Astrocyte (in vitro differentiated cells and primary cell): ENCODE measurements at regions not wholly inside any gene's neighbourhood (a gene's known extent, or its start where the extent isn't known, plus 50 kb on each side); places are given as distances from the start of the nearest gene placed in this dataset.

Source experiments
- DNase-seq: peaks from one replicate; pipeline ENCODE4 v3.0.0-alpha.2; 2010; ENCODE audit warnings: low read depth
- FAIRE-seq: peaks from 2 replicates; lab custom pipeline; 2011; peaks lifted over from hg19 to GRCh38; lab: Jason Lieb, UNC
- H2AFZ ChIP-seq: 2 replicates; pipeline ENCODE4 v1.6.0; 2012; ENCODE audit warnings: low read depth, low read length, inconsistent platforms
- H3K27ac ChIP-seq: 2 replicates; pipeline ENCODE4 v1.5.1; 2011; ENCODE audit warnings: low read depth, low read length, inconsistent platforms
- H3K27me3 ChIP-seq: 2 replicates; pipeline ENCODE4 v1.6.0; 2011; ENCODE audit warnings: low read length, inconsistent platforms; ENCODE audit not compliant: insufficient read depth
- H3K36me3 ChIP-seq: 2 replicates; pipeline ENCODE4 v1.5.1; 2011; ENCODE audit warnings: low read length, inconsistent platforms; ENCODE audit not compliant: insufficient read depth
- H3K4me1 ChIP-seq: 2 replicates; pipeline ENCODE4 v1.5.1; 2011; ENCODE audit warnings: low read length, inconsistent platforms; ENCODE audit not compliant: insufficient read depth
- H3K4me2 ChIP-seq: 2 replicates; pipeline ENCODE4 v1.6.0; 2012; ENCODE audit warnings: low read length, inconsistent platforms
- H3K4me3 ChIP-seq: 2 replicates; pipeline ENCODE4 v1.5.1; 2011; ENCODE audit warnings: low read depth, mild to moderate bottlenecking, low read length, inconsistent platforms; ENCODE audit not compliant: insufficient read depth
- H3K79me2 ChIP-seq: 2 replicates; pipeline ENCODE4 v1.6.0; 2012; ENCODE audit warnings: mild to moderate bottlenecking, low read length, inconsistent platforms; ENCODE audit not compliant: insufficient read depth
- H3K9ac ChIP-seq: 2 replicates; pipeline ENCODE4 v1.6.0; 2012; ENCODE audit warnings: mild to moderate bottlenecking, low read length, inconsistent platforms
- H3K9me3 ChIP-seq: 2 replicates; pipeline ENCODE4 v1.5.1; 2012; ENCODE audit warnings: low read depth, mild to moderate bottlenecking, low read length, inconsistent platforms; ENCODE audit not compliant: insufficient read depth
- H4K20me1 ChIP-seq: 2 replicates; pipeline ENCODE4 v1.6.0; 2012; ENCODE audit warnings: low read length, inconsistent platforms; ENCODE audit not compliant: insufficient read depth
- H3K27ac Mint-ChIP-seq: one replicate; pipeline ENCODE4 v1.8.0; 2021; ENCODE audit warnings: mild to moderate bottlenecking, mixed read lengths; ENCODE audit not compliant: unreplicated experiment
- H3K27me3 Mint-ChIP-seq: one replicate; pipeline ENCODE4 v1.8.0; 2021; ENCODE audit warnings: low read depth, mixed read lengths; ENCODE audit not compliant: unreplicated experiment
- H3K36me3 Mint-ChIP-seq: one replicate; pipeline ENCODE4 v1.8.0; 2021; ENCODE audit warnings: low read depth, mixed read lengths; ENCODE audit not compliant: unreplicated experiment
- H3K4me1 Mint-ChIP-seq: one replicate; pipeline ENCODE4 v1.8.0; 2021; ENCODE audit warnings: low read depth, mixed read lengths; ENCODE audit not compliant: unreplicated experiment
- H3K4me3 Mint-ChIP-seq: one replicate; pipeline ENCODE4 v1.8.0; 2021; ENCODE audit warnings: mild to moderate bottlenecking, moderate library complexity, mixed read lengths; ENCODE audit not compliant: unreplicated experiment
- H3K9me3 Mint-ChIP-seq: one replicate; pipeline ENCODE4 v1.8.0; 2021; ENCODE audit warnings: mild to moderate bottlenecking, mixed read lengths; ENCODE audit not compliant: unreplicated experiment
- EZH2 ChIP-seq: IDR thresholded peaks from 2 replicates; pipeline ENCODE4 v1.6.1; 2012; ENCODE audit warnings: mild to moderate bottlenecking, low read length, inconsistent platforms; ENCODE audit not compliant: insufficient read depth
- TF ChIP-seq, protein P1 (sequence below): IDR thresholded peaks from 2 replicates; pipeline ENCODE4 v1.5.1; 2011; ENCODE audit warnings: low read depth, mild to moderate bottlenecking, inconsistent platforms, low read length, moderate library complexity; ENCODE audit not compliant: insufficient read depth

DNA sequence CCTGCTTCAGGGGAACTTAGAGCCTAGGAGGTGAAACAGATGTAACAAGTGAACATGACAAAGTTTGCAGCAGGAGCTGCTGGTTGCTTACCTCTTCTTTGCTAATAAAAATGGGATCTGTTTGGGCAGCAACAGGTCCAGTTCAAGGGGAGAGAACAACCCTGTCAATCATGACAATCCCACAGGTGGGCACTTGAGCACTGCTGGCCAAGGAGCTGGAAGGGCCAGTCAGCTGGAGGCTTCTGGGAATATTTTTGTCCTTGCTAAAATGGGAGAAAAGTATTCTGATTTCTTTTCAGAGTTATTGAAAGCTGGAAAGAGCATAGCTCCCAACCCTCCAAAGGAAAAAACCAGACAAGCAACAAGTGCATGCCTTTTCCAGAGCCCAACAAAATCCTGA is 477.7 kb upstream of the SULF2 start:
- FAIRE-seq: no peak
- peaks cover 35% of the 10 kb centered on the region for H3K27me3 Mint-ChIP-seq
- Histone ChIP-seq H2AFZ (no peak overlapping the region), H3K9me3 (no peaks in the 10 kb centered on the region), H3K27ac (no peak overlapping the region), H3K79me2 (no peaks in the 10 kb centered on the region), H3K4me2 (no peak overlapping the region), H3K9ac (no peak overlapping the region), H3K27me3 (peaks cover 17% of the 10 kb centered on the region), H3K4me1 (peaks cover 3% of the 10 kb centered on the region), H3K4me3 (no peak overlapping the region), H4K20me1 (no peaks in the 10 kb centered on the region), H3K36me3 (no peaks in the 10 kb centered on the region)
- H3K9me3 Mint-ChIP-seq: peaks cover 8% of the 10 kb centered on the region
- no peak for TF ChIP-seq EZH2
- TF ChIP-seq, protein P1, sequence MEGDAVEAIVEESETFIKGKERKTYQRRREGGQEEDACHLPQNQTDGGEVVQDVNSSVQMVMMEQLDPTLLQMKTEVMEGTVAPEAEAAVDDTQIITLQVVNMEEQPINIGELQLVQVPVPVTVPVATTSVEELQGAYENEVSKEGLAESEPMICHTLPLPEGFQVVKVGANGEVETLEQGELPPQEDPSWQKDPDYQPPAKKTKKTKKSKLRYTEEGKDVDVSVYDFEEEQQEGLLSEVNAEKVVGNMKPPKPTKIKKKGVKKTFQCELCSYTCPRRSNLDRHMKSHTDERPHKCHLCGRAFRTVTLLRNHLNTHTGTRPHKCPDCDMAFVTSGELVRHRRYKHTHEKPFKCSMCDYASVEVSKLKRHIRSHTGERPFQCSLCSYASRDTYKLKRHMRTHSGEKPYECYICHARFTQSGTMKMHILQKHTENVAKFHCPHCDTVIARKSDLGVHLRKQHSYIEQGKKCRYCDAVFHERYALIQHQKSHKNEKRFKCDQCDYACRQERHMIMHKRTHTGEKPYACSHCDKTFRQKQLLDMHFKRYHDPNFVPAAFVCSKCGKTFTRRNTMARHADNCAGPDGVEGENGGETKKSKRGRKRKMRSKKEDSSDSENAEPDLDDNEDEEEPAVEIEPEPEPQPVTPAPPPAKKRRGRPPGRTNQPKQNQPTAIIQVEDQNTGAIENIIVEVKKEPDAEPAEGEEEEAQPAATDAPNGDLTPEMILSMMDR: no peak
- DNase-seq: no peak
- no peaks in the 10 kb centered on the region for H3K36me3 Mint-ChIP-seq
- H3K4me1 Mint-ChIP-seq: peaks cover 5% of the 10 kb centered on the region
- H3K4me3 Mint-ChIP-seq: no peak overlapping the region
- H3K27ac Mint-ChIP-seq: no peak overlapping the region

DNA sequence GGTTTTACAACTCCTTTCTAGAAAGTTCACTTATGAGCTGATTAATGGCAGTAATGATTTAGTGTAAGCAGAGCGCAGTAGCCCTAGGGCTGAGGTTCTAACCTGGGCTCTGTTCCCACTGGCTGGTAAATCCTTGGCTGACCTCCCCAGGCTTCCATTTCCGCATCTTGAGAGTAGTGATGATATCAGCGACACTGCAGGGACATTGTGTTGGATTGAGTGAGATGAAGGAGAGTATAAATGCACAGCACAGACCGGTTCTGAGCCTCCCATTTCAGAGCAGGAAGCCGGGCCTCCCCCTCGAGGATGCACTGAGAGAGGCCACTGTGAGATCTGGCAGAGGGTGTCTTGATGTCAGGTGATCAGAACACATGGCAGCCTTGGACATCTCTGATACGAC is 477.2 kb upstream of the SULF2 start:
- TF ChIP-seq, protein P1: no peak
- no peak for TF ChIP-seq EZH2
- H3K4me3 ChIP-seq: no peak overlapping the region
- peaks cover 3% of the 10 kb centered on the region for H3K4me1 ChIP-seq
- Mint-ChIP-seq H3K4me3 (no peak overlapping the region), H3K36me3 (no peaks in the 10 kb centered on the region), H3K4me1 (peaks cover 5% of the 10 kb centered on the region), H3K27me3 (peaks cover 33% of the 10 kb centered on the region), H3K9me3 (peaks cover 8% of the 10 kb centered on the region), H3K27ac (no peak overlapping the region)
- DNase-seq: no peak
- peaks cover 17% of the 10 kb centered on the region for H3K27me3 ChIP-seq
- no peaks in the 10 kb centered on the region for H4K20me1 ChIP-seq
- no peak overlapping the region for H3K9ac ChIP-seq
- no peak overlapping the region for H2AFZ ChIP-seq
- H3K4me2 ChIP-seq: no peak overlapping the region
- no peaks in the 10 kb centered on the region for H3K9me3 ChIP-seq
- no peak overlapping the region for H3K27ac ChIP-seq
- FAIRE-seq: no peak
- H3K79me2 ChIP-seq: no peaks in the 10 kb centered on the region
- no peaks in the 10 kb centered on the region for H3K36me3 ChIP-seq

- peaks cover 3% of the 10 kb centered on the region for H3K4me1 ChIP-seq
- Mint-ChIP-seq H3K4me1 (peaks cover 5% of the 10 kb centered on the region), H3K36me3 (no peaks in the 10 kb centered on the region), H3K27ac (no peak overlapping the region), H3K9me3 (peaks cover 7% of the 10 kb centered on the region), H3K27me3 (peaks cover 31% of the 10 kb centered on the region), H3K4me3 (no peak overlapping the region)
- no peak overlapping the region for H3K4me2 ChIP-seq
- no peak overlapping the region for H2AFZ ChIP-seq
- H3K79me2 ChIP-seq: no peaks in the 10 kb centered on the region
- H3K36me3 ChIP-seq: no peaks in the 10 kb centered on the region
- H3K27me3 ChIP-seq: peaks cover 17% of the 10 kb centered on the region
- DNase-seq (no peak), FAIRE-seq (no peak)
- no peak overlapping the region for H3K27ac ChIP-seq
- TF ChIP-seq, protein P1: no peak
- no peak for TF ChIP-seq EZH2
- H3K4me3 ChIP-seq: no peak overlapping the region
- H3K9me3 ChIP-seq: peaks cover 5% of the 10 kb centered on the region
- no peaks in the 10 kb centered on the region for H4K20me1 ChIP-seq
- no peak overlapping the region for H3K9ac ChIP-seq
Measured at GRCh38 chr20:48261398-48261910, 476.2 kb upstream of the SULF2 start.
